Bronchial epithelial cell (primary cell): ENCODE measurements at regions not wholly inside any gene's neighbourhood (a gene's known extent, or its start where the extent isn't known, plus 50 kb on each side); places are given as distances from the start of the nearest gene placed in this dataset.

Experiments used
- DNase-seq: peaks from one replicate; pipeline ENCODE4 v3.0.0-alpha.2; 2010; ENCODE audit warnings: low read depth
- FAIRE-seq: peaks from 2 replicates; lab custom pipeline; 2011; peaks lifted over from hg19 to GRCh38; lab: Jason Lieb, UNC
- H3K27me3 ChIP-seq: 2 replicates; pipeline ENCODE4 v1.5.1; 2011; ENCODE audit warnings: low read length; ENCODE audit not compliant: control insufficient read depth, insufficient read depth
- H3K36me3 ChIP-seq: 2 replicates; pipeline ENCODE4 v1.5.1; 2011; ENCODE audit warnings: low read length; ENCODE audit not compliant: control insufficient read depth, insufficient read depth
- H3K4me3 ChIP-seq: 2 replicates; pipeline ENCODE4 v1.5.1; 2011; ENCODE audit warnings: mild to moderate bottlenecking, low read depth, low read length, control low read depth
- TF ChIP-seq, protein P1 (sequence below): IDR thresholded peaks from 2 replicates; pipeline ENCODE4 v1.5.1; 2011; ENCODE audit warnings: mild to moderate bottlenecking, moderate library complexity, low read length, control low read depth, inconsistent platforms; ENCODE audit not compliant: insufficient read depth, severe bottlenecking

- no peak for FAIRE-seq
Measured at GRCh38 chr15:70501121-70501727, 262.1 kb downstream of the UACA start.

DNA sequence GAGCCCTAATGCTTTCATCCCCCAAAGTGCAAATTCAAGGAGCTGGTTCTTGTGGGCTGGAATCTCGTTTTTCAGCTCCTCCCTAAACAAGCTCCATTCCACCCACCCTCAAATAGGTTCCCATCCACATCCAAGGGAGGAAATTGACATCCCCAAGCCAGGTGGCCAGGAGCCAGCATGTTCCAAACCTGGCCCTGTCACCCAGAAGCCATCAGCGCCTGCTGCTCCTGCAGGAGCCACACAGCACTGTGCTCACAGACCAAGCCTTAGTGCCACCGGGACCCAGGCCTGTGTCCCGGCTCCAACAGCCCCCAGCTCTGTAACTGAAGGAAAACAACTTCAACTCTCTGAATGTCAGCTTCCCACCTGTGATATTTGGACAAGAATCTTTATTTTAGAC, 263.6 kb downstream of the UACA start:
- Histone ChIP-seq H3K4me3 (no peak overlapping the region), H3K36me3 (no peaks in the 10 kb centered on the region), H3K27me3 (peaks cover 17% of the 10 kb centered on the region)
- DNase-seq: no peak
- no peak for FAIRE-seq
- TF ChIP-seq, protein P1, sequence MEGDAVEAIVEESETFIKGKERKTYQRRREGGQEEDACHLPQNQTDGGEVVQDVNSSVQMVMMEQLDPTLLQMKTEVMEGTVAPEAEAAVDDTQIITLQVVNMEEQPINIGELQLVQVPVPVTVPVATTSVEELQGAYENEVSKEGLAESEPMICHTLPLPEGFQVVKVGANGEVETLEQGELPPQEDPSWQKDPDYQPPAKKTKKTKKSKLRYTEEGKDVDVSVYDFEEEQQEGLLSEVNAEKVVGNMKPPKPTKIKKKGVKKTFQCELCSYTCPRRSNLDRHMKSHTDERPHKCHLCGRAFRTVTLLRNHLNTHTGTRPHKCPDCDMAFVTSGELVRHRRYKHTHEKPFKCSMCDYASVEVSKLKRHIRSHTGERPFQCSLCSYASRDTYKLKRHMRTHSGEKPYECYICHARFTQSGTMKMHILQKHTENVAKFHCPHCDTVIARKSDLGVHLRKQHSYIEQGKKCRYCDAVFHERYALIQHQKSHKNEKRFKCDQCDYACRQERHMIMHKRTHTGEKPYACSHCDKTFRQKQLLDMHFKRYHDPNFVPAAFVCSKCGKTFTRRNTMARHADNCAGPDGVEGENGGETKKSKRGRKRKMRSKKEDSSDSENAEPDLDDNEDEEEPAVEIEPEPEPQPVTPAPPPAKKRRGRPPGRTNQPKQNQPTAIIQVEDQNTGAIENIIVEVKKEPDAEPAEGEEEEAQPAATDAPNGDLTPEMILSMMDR: no peak

More at GRCh38 chr15:70501121-70501727, 262.1 kb downstream of the UACA start:
- H3K36me3 ChIP-seq: no peaks in the 10 kb centered on the region
- H3K27me3 ChIP-seq: peaks cover 16% of the 10 kb centered on the region
- H3K4me3 ChIP-seq: no peak overlapping the region
- no peak for DNase-seq
- TF ChIP-seq, protein P1: no peak

DNA sequence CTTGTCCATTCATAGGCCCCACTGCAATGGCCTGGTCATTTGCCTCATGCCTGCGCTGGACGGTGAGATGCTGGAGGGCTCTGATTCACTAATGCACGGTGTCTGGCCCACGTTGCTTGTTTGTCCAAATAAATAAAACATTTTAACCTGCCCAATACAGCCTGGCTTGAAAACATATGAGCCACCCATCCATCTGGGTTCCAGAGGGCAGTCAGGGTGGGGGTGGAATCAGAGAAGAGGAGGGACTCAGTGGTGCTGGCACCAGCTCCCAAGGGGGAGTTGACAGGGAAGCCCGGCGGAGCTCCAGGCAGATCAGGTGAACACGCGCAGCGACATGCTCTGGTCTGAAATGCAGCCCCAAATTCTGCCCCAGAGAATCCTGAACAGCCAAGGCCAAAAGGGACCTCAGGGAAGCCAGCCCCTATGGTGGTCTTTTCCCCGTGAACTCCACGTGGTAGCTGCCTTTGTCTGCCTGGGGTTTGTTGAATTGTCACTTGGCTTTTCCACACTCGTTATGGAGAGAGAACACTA, 265.2 kb downstream of the UACA start:
- no peaks in the 10 kb centered on the region for H3K36me3 ChIP-seq
- no peak overlapping the region for H3K4me3 ChIP-seq
- no peak for FAIRE-seq
- peaks cover 17% of the 10 kb centered on the region for H3K27me3 ChIP-seq
- no peak for DNase-seq
- TF ChIP-seq, protein P1: no peak

DNA sequence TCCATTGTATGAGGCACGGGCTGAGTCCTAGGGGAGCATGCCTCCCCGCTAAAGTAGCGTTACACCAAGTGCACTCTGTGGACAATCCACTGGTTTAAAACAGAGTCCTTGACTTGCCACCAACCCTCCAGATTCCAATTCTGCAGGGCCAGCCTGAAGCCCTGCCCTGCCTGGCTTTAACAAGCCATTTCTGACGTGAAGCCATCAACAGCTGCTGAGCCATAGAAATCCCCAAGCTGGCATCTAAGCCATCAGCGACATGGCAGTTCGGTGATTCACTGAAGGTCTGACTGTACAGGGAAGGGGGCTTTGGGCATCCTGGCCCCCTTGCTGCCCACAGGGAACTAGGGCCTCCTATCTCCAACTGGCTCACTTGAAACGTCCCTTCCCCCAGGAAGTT, 265.7 kb downstream of the UACA start:
- DNase-seq (no peak), FAIRE-seq (no peak)
- no peaks in the 10 kb centered on the region for H3K36me3 ChIP-seq
- no peak overlapping the region for H3K4me3 ChIP-seq
- peaks cover 17% of the 10 kb centered on the region for H3K27me3 ChIP-seq
- TF ChIP-seq, protein P1: no peak

- Histone ChIP-seq H3K36me3 (no peaks in the 10 kb centered on the region), H3K27me3 (peaks cover 17% of the 10 kb centered on the region), H3K4me3 (no peak overlapping the region)
- DNase-seq (no peak), FAIRE-seq (no peak)
- TF ChIP-seq, protein P1: no peak
Measured at GRCh38 chr15:70495991-70496599, 267.3 kb downstream of the UACA start.
